ENCODE measurements at regions not wholly inside any gene's neighbourhood (a gene's known extent, or its start where the extent isn't known, plus 50 kb on each side); places are given as distances from the start of the nearest gene placed in this dataset.

GRCh38 chr3:104763007-104763406 lies 603.7 kb upstream of the ALCAM start:
- Histone ChIP-seq H3K9me3 (replicated peaks in 1 of 3) (no peaks in the 10 kb centered on the region), H3K4me3 (no peak overlapping the region), H3K27me3 (no peaks in the 10 kb centered on the region), H3K36me3 (replicated peaks in 1 of 2) (no peaks in the 10 kb centered on the region), H3K4me1 (replicated peaks in 1 of 2) (no peaks in the 10 kb centered on the region), H3K27ac (no peak overlapping the region)
- TF ChIP-seq POLR2A (IDR thresholded peaks at IDR 0.05) (no peak), CTCF (IDR thresholded peaks at IDR 0.05) (no peak)
- intact Hi-C loops (cut with DNase I), result no loop called here
- peak in 1 of 7 donors; percentile 4 for DNase-seq

DNA sequence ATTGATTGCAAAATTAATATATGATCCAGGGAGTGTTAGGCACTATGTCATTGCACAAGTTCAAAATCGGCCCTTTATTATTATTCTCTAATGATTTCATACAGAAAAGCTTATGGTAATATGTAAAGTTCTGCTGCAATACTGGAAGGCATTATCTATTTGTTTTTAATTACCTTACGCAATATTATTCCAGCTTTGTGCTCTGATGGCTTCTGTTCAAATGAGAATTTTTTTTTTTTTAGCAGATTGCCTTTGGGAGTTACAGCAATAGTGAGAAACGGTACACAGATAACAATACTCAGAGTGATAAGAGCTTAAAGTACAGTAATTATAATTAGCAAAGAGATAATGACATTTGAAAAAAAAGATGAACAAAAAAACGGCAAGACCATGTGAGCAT lies 602.2 kb upstream of the ALCAM start:
- Histone ChIP-seq H3K4me1 (replicated peaks in 1 of 2) (no peaks in the 10 kb centered on the region), H3K27me3 (no peaks in the 10 kb centered on the region), H3K4me3 (no peak overlapping the region), H3K27ac (no peak overlapping the region), H3K9me3 (replicated peaks in 1 of 3) (no peaks in the 10 kb centered on the region), H3K36me3 (replicated peaks in 1 of 2) (no peaks in the 10 kb centered on the region)
- WGBS, 4 donors, result 64 to 78% (median 75%) methylated on average over 4 of the region's 4 CpGs
- intact Hi-C loops (cut with DNase I), result no loop called here
- DNase-seq, result no peak
- no peak for TF ChIP-seq POLR2A (IDR thresholded peaks at IDR 0.05)

- Histone ChIP-seq H3K4me3 (no peak overlapping the region), H3K9me3 (replicated peaks in 1 of 3) (no peaks in the 10 kb centered on the region), H3K4me1 (replicated peaks in 1 of 2) (no peaks in the 10 kb centered on the region), H3K27ac (no peak overlapping the region), H3K27me3 (no peaks in the 10 kb centered on the region), H3K36me3 (replicated peaks in 1 of 2) (no peaks in the 10 kb centered on the region)
- no peak for TF ChIP-seq CTCF (IDR thresholded peaks at IDR 0.05)
- TF ChIP-seq POLR2A (IDR thresholded peaks at IDR 0.05), result no peak
- 80 to 89% (median 83%) methylated on average over 3 of the region's 3 CpGs for WGBS, 4 donors
- intact Hi-C loops (cut with DNase I), result no loop called here
- no peak for DNase-seq
Observed at GRCh38 chr3:104768886-104769285, 597.8 kb upstream of the ALCAM start.

- intact Hi-C loops (cut with DNase I), result no loop called here
- whole genome bisulfite sequencing, 4 donors, result 81 to 96% (median 86%) methylated on average over 7 of the region's 7 CpGs
- no peaks in the 10 kb centered on the region for H3K27me3 ChIP-seq
- H3K9me3 ChIP-seq (replicated peaks in 1 of 3), result no peaks in the 10 kb centered on the region
- H3K36me3 ChIP-seq (replicated peaks in 1 of 2), result no peaks in the 10 kb centered on the region
- no peaks in the 10 kb centered on the region for H3K4me1 ChIP-seq (replicated peaks in 1 of 2)
- no peak overlapping the region for H3K4me3 ChIP-seq
- H3K27ac ChIP-seq, result no peak overlapping the region
- DNase-seq, result no peak
- TF ChIP-seq POLR2A (IDR thresholded peaks at IDR 0.05), result no peak
- TF ChIP-seq CTCF (IDR thresholded peaks at IDR 0.05), result no peak
Observed at GRCh38 chr3:104779324-104779723, 587.4 kb upstream of the ALCAM start.

DNA sequence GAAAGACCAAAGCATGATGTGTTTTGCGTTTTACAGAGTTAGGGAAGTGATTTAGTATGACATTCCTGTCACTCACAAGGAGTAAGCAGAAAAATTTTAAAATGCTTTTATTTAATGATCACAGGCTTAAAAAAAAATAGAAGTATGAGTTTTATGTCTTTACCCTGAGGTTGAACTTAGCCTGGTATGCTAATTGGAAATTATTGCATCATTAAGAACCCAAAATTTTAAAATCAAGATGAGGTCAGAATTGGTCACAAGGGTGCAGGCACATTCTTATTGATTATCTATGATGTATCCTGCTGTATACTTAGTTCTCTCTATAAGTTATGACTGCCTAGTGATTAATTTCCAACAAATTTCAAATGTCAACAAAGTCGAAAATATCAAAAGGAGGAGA lies 585.6 kb upstream of the ALCAM start:
- Histone ChIP-seq H3K4me3 (no peak overlapping the region), H3K4me1 (replicated peaks in 1 of 2) (no peaks in the 10 kb centered on the region), H3K9me3 (replicated peaks in 1 of 3) (no peaks in the 10 kb centered on the region), H3K36me3 (replicated peaks in 1 of 2) (no peaks in the 10 kb centered on the region), H3K27me3 (no peaks in the 10 kb centered on the region), H3K27ac (no peak overlapping the region)
- WGBS, 4 donors, result 67 to 86% (median 78%) methylated on average over 2 of the region's 2 CpGs
- DNase-seq, result no peak
- TF ChIP-seq POLR2A (IDR thresholded peaks at IDR 0.05), result no peak
- TF ChIP-seq CTCF (IDR thresholded peaks at IDR 0.05), result no peak
- intact Hi-C loops (cut with DNase I), result no loop called here
